ENCODE measurements at regions not wholly inside any gene's neighbourhood (a gene's known extent, or its start where the extent isn't known, plus 50 kb on each side); places are given as distances from the start of the nearest gene placed in this dataset.

DNA sequence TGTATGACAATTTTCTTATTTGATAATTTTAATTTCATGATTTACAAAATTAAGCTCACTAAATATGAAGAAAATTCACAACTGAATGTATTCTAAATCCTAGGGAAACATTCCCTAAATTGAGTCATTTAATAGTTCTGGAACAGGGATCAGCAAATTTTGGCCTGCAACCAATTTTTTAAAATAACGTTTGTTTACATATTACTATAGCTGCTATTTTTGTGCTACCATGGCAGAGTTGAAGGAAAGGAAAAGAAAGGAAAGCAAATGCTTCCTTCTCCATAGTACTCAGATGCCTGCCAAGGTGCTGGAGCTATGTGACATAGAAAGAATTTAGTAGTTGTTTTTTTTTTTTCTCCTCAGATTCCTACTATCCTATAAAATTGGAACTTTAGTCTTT is 1307.7 kb upstream of the LRRTM3 start:
- no peak for TF ChIP-seq SUZ12 (IDR thresholded peaks at IDR 0.05; ENCODE audit: extremely low read depth, insufficient read depth, insufficient read length)
- no peak for TF ChIP-seq YY1 (IDR thresholded peaks at IDR 0.05; ENCODE audit: insufficient read depth, insufficient read length)

Data from NT2/D1 (cell line).